Ishikawa (cell line): ENCODE measurements at regions not wholly inside any gene's neighbourhood (a gene's known extent, or its start where the extent isn't known, plus 50 kb on each side); places are given as distances from the start of the nearest gene placed in this dataset.
A peak's percentile ranks its signal among the peaks of the same experiment; 100 is the strongest.

Source experiments
- CEBPB ChIP-seq: IDR thresholded peaks from 2 replicates; pipeline ENCODE4 v1.6.1; 2012
- CREB1 ChIP-seq: IDR thresholded peaks from 2 replicates; pipeline ENCODE4 v1.6.1; 2012; ENCODE audit warnings: low read depth
- EGR1 ChIP-seq: IDR thresholded peaks from 2 replicates; pipeline ENCODE4 v1.6.1; 2012
- EP300 ChIP-seq: IDR thresholded peaks from 2 replicates; pipeline ENCODE4 v1.6.1; 2012; ENCODE audit warnings: borderline replicate concordance
- FOXM1 ChIP-seq: IDR thresholded peaks from 2 replicates; pipeline ENCODE4 v1.6.1; 2012; ENCODE audit warnings: low read depth, borderline replicate concordance
- MAX ChIP-seq: IDR thresholded peaks from 2 replicates; pipeline ENCODE4 v1.6.1; 2012
- NFIC ChIP-seq: IDR thresholded peaks from 2 replicates; pipeline ENCODE4 v1.6.1; 2012
- RAD21 ChIP-seq: IDR thresholded peaks from 2 replicates; pipeline ENCODE4 v1.6.1; 2012; ENCODE audit warnings: low read depth
- REST ChIP-seq: IDR thresholded peaks from 2 replicates; pipeline ENCODE4 v1.6.1; 2012; ENCODE audit warnings: low read depth, mild to moderate bottlenecking
- TAF1 ChIP-seq: IDR thresholded peaks from 2 replicates; pipeline ENCODE4 v1.6.1; 2012; ENCODE audit warnings: low read depth, mild to moderate bottlenecking
- TCF12 ChIP-seq: IDR thresholded peaks from 2 replicates; pipeline ENCODE4 v1.6.1; 2012; ENCODE audit warnings: low read depth
- TEAD4 ChIP-seq: IDR thresholded peaks from 2 replicates; pipeline ENCODE4 v1.6.1; 2012
- USF1 ChIP-seq: IDR thresholded peaks from 2 replicates; pipeline ENCODE4 v1.6.1; 2012
- YY1 ChIP-seq: IDR thresholded peaks from 2 replicates; pipeline ENCODE4 v1.6.1; 2012; ENCODE audit warnings: low read depth
- ZBTB7A ChIP-seq: IDR thresholded peaks from 2 replicates; pipeline ENCODE4 v1.6.1; 2012; ENCODE audit warnings: low read depth

GRCh38 chr3:53970661-53971060 is 79.0 kb upstream of the SELENOK start:
- TF ChIP-seq REST (peak; percentile 83), TEAD4 (no peak), TAF1 (no peak)

GRCh38 chr3:53969086-53969485 is 77.4 kb upstream of the SELENOK start:
- TF ChIP-seq TAF1 (no peak), ZBTB7A (no peak), FOXM1 (no peak), EP300 (no peak), CREB1 (no peak), REST (no peak), USF1 (no peak), TEAD4 (no peak), NFIC (no peak), YY1 (no peak), EGR1 (no peak), TCF12 (no peak)

- TF ChIP-seq TEAD4 (no peak), TAF1 (no peak), USF1 (no peak), MAX (no peak), CEBPB (no peak), EP300 (no peak), REST (no peak), YY1 (no peak), CREB1 (no peak)
These were observed 73.6 kb upstream of the SELENOK start for GRCh38 chr3:53965291-53965690.

- TF ChIP-seq EP300, result no peak
- no peak for TF ChIP-seq MAX
- TF ChIP-seq TAF1, result no peak
- no peak for TF ChIP-seq CREB1
- TF ChIP-seq TCF12, result no peak
- TF ChIP-seq CEBPB, result no peak
- TF ChIP-seq EGR1, result no peak
- TF ChIP-seq RAD21, result no peak
- no peak for TF ChIP-seq NFIC
- TF ChIP-seq ZBTB7A, result no peak
- TF ChIP-seq YY1, result no peak
- no peak for TF ChIP-seq FOXM1
- TF ChIP-seq USF1, result no peak
- TF ChIP-seq REST, result no peak
- no peak for TF ChIP-seq TEAD4
These were observed 66.2 kb upstream of the SELENOK start for GRCh38 chr3:53957831-53958230.
